H9 (cell line): ENCODE measurements at regions not wholly inside any gene's neighbourhood (a gene's known extent, or its start where the extent isn't known, plus 50 kb on each side); places are given as distances from the start of the nearest gene placed in this dataset.

Source experiments
- DNase-seq: peaks from one replicate; pipeline ENCODE4 v3.0.0-alpha.2; 2017
- H2AFZ ChIP-seq: one replicate; pipeline ENCODE4 v1.6.1; 2013; ENCODE audit warnings: mild to moderate bottlenecking, low read length, control low read depth, moderate library complexity
- H2AK5ac ChIP-seq: 2 replicates; pipeline ENCODE4 v1.6.1; 2013; ENCODE audit warnings: low read length, control low read depth, mixed read lengths; ENCODE audit not compliant: insufficient read length
- H2BK120ac ChIP-seq: one replicate; pipeline ENCODE4 v1.6.1; 2013; ENCODE audit warnings: low read depth, mild to moderate bottlenecking, low read length, control low read depth, inconsistent platforms; ENCODE audit not compliant: poor library complexity, severe bottlenecking
- H2BK12ac ChIP-seq: 2 replicates; pipeline ENCODE4 v1.6.1; 2013; ENCODE audit warnings: low read length, control low read depth, mixed read lengths, low read depth; ENCODE audit not compliant: insufficient read length
- H2BK15ac ChIP-seq: 2 replicates; pipeline ENCODE4 v1.6.1; 2013; ENCODE audit warnings: low read depth, low read length, control low read depth
- H2BK20ac ChIP-seq: one replicate; pipeline ENCODE4 v1.6.1; 2013; ENCODE audit warnings: low read depth, mild to moderate bottlenecking, low read length, control low read depth, inconsistent platforms; ENCODE audit not compliant: poor library complexity, severe bottlenecking
- H2BK5ac ChIP-seq: 2 replicates; pipeline ENCODE4 v1.6.1; 2013; ENCODE audit warnings: low read length, control low read depth, mixed read lengths; ENCODE audit not compliant: insufficient read length
- H3K14ac ChIP-seq: 2 replicates; pipeline ENCODE4 v1.6.1; 2013; ENCODE audit warnings: low read length, control low read depth; ENCODE audit not compliant: insufficient read depth
- H3K18ac ChIP-seq: 2 replicates; pipeline ENCODE4 v1.6.1; 2013; ENCODE audit warnings: low read depth, mild to moderate bottlenecking, mixed read lengths, low read length, control low read depth; ENCODE audit not compliant: insufficient read length
- H3K23ac ChIP-seq: 2 replicates; pipeline ENCODE4 v1.6.1; 2013; ENCODE audit warnings: low read length, control low read depth, mixed read lengths, low read depth; ENCODE audit not compliant: insufficient read length
- H3K23me2 ChIP-seq: 2 replicates; pipeline ENCODE4 v1.6.1; 2013; ENCODE audit warnings: low read depth, mild to moderate bottlenecking, mixed read lengths, low read length, control low read depth; ENCODE audit not compliant: insufficient read length, poor library complexity, severe bottlenecking
- H3K27ac ChIP-seq: 2 replicates; pipeline ENCODE4 v1.5.1; 2013; ENCODE audit warnings: low read length, control low read depth, mixed read lengths, low read depth; ENCODE audit not compliant: insufficient read length
- H3K27me3 ChIP-seq: 2 replicates; pipeline ENCODE4 v1.6.1; 2013; ENCODE audit warnings: low read length, control low read depth, inconsistent platforms; ENCODE audit not compliant: insufficient read depth
- H3K4ac ChIP-seq: 2 replicates; pipeline ENCODE4 v1.6.1; 2013; ENCODE audit warnings: low read depth, mild to moderate bottlenecking, control low read depth, inconsistent platforms, low read length, moderate library complexity
- H3K4me1 ChIP-seq: 2 replicates; pipeline ENCODE4 v1.6.1; 2013; ENCODE audit warnings: low read length, control low read depth, inconsistent platforms; ENCODE audit not compliant: insufficient read depth
- H3K4me2 ChIP-seq: 2 replicates; pipeline ENCODE4 v1.6.1; 2013; ENCODE audit warnings: low read length, control low read depth, mixed read lengths; ENCODE audit not compliant: insufficient read length, insufficient read depth
- H3K56ac ChIP-seq: 2 replicates; pipeline ENCODE4 v1.6.1; 2013; ENCODE audit warnings: low read depth, mild to moderate bottlenecking, mixed read lengths, low read length, control low read depth; ENCODE audit not compliant: insufficient read length
- H3K79me1 ChIP-seq: 2 replicates; pipeline ENCODE4 v1.6.1; 2013; ENCODE audit warnings: low read depth, mild to moderate bottlenecking, moderate library complexity, low read length, control low read depth, inconsistent platforms; ENCODE audit not compliant: insufficient read depth, poor library complexity, severe bottlenecking
- H3K79me2 ChIP-seq: 2 replicates; pipeline ENCODE4 v1.6.1; 2013; ENCODE audit warnings: low read length, control low read depth, inconsistent platforms; ENCODE audit not compliant: insufficient read depth
- H3K9ac ChIP-seq: 2 replicates; pipeline ENCODE4 v1.6.1; 2013; ENCODE audit warnings: low read length, control low read depth, mixed read lengths; ENCODE audit not compliant: insufficient read length; ENCODE audit errors: extremely low read depth
- H3K9me3 ChIP-seq: one replicate; pipeline ENCODE4 v1.6.1; 2013; ENCODE audit warnings: low read depth, low read length, inconsistent platforms; ENCODE audit not compliant: control insufficient read depth
- H3T11ph ChIP-seq: one replicate; pipeline ENCODE4 v1.6.1; 2013; ENCODE audit warnings: mild to moderate bottlenecking, low read length, control low read depth, inconsistent platforms
- H4K20me1 ChIP-seq: one replicate; pipeline ENCODE4 v1.6.1; 2013; ENCODE audit not compliant: control insufficient read depth, insufficient read length, insufficient read depth
- H4K5ac ChIP-seq: 2 replicates; pipeline ENCODE4 v1.6.1; 2013; ENCODE audit warnings: low read depth, mild to moderate bottlenecking, mixed read lengths, low read length, control low read depth; ENCODE audit not compliant: insufficient read length
- H4K8ac ChIP-seq: replicated peaks from 2 replicates; pipeline ENCODE4 v1.6.1; 2013; ENCODE audit warnings: low read length, control low read depth, mixed read lengths, low read depth; ENCODE audit not compliant: insufficient read length
- H4K91ac ChIP-seq: 2 replicates; pipeline ENCODE4 v1.6.1; 2013; ENCODE audit warnings: low read depth, mild to moderate bottlenecking, moderate library complexity, mixed read lengths, low read length, control low read depth; ENCODE audit not compliant: insufficient read length
- H3K27ac Mint-ChIP-seq, 3 experiments: 2 replicates in 2 of 3; 3 replicates in 1 of 3; pipeline ENCODE4 v1.8.0; 2020 to 2021; ENCODE audit warnings: mixed read lengths in 3 of 3, mild to moderate bottlenecking in 1 of 3, moderate library complexity in 1 of 3
- H3K27me3 Mint-ChIP-seq: 2 replicates; pipeline ENCODE4 v1.8.0; 2021; ENCODE audit warnings: low read depth, mild to moderate bottlenecking, moderate library complexity, mixed read lengths
- H3K36me3 Mint-ChIP-seq, 3 experiments: 2 replicates in 2 of 3; 3 replicates in 1 of 3; pipeline ENCODE4 v1.8.0; 2020 to 2021; ENCODE audit warnings: low read depth in 3 of 3, mixed read lengths in 3 of 3; ENCODE audit not compliant: insufficient read depth in 1 of 3
- H3K4me1 Mint-ChIP-seq, 2 experiments: 2 replicates each; pipeline ENCODE4 v1.8.0; 2020; ENCODE audit warnings: mixed read lengths in 2 of 2
- H3K4me3 Mint-ChIP-seq, 2 experiments: 2 replicates in 1 of 2; 3 replicates in 1 of 2; pipeline ENCODE4 v1.8.0; 2020 to 2021; ENCODE audit warnings: mild to moderate bottlenecking in 2 of 2, mixed read lengths in 2 of 2, moderate library complexity in 1 of 2
- H3K9me3 Mint-ChIP-seq, 2 experiments: 2 replicates in 1 of 2; 3 replicates in 1 of 2; pipeline ENCODE4 v1.8.0; 2020; ENCODE audit warnings: mild to moderate bottlenecking in 2 of 2, mixed read lengths in 2 of 2, moderate library complexity in 1 of 2
- CTCF ChIP-seq: fragments of 200-600 bp; sonication (generic); conservative IDR thresholded peaks from 3 replicates; pipeline ENCODE4 v1.8.0; 2021; ENCODE audit warnings: antibody characterized with exemption, mild to moderate bottlenecking
- WGBS: extraction: QIAGEN DNeasy Blood & Tissue Kit; methylation state at CpG from one replicate; pipeline ENCODE4 v1.1.7; 2013; ENCODE audit warnings: missing lambda C conversion rate, low lambda C conversion rate, mixed read lengths; ENCODE audit not compliant: insufficient read length; ENCODE audit errors: extremely low coverage; 5-methylcytosine and 5-hydroxymethylcytosine counted together

GRCh38 chr5:74546796-74547195 lies 93.7 kb downstream of the ENC1 start:
- Histone ChIP-seq H3K18ac (no peak overlapping the region), H2BK5ac (no peak overlapping the region), H2BK120ac (no peak overlapping the region), H3K4me2 (no peak overlapping the region), H3K27ac (no peak overlapping the region), H3K9ac (no peak overlapping the region), H4K20me1 (no peaks in the 10 kb centered on the region), H3K9me3 (no peaks in the 10 kb centered on the region), H4K91ac (no peak overlapping the region), H2BK12ac (no peak overlapping the region), H3T11ph (no peak overlapping the region), H3K56ac (no peak overlapping the region), H3K23ac (no peak overlapping the region), H4K8ac (no peak overlapping the region), H2BK20ac (no peak overlapping the region), H3K27me3 (no peaks in the 10 kb centered on the region), H3K4me1 (peaks cover 12% of the 10 kb centered on the region), H3K4ac (no peak overlapping the region), H2BK15ac (no peak overlapping the region), H3K14ac (no peak overlapping the region), H2AFZ (no peak overlapping the region), H2AK5ac (no peak overlapping the region), H4K5ac (no peak overlapping the region), H3K79me1 (no peaks in the 10 kb centered on the region), H3K23me2 (peaks cover 5% of the 10 kb centered on the region), H3K79me2 (no peaks in the 10 kb centered on the region)
- no peak for TF ChIP-seq CTCF
- Mint-ChIP-seq H3K9me3 (no peaks in the 10 kb centered on the region; a peak in 1 of 5 replicates), H3K4me3 (no peak overlapping the region), H3K4me1 (peaks cover 34% of the 10 kb centered on the region in 2 experiments), H3K27ac (no peak overlapping the region), H3K36me3 (no peaks in the 10 kb centered on the region), H3K27me3 (peaks cover 3% of the 10 kb centered on the region)
- no peak for DNase-seq
- no CpG with 5 or more reads among the region's 1 CpG for WGBS
